ENCODE measurements at regions not wholly inside any gene's neighbourhood (a gene's known extent, or its start where the extent isn't known, plus 50 kb on each side); places are given as distances from the start of the nearest gene placed in this dataset.
"Not testable (repeated sequence)": the region's sequence is repeated elsewhere in the genome, so short reads cannot be mapped to it uniquely, and the experiment has no call there.

- TF ChIP-seq, protein P1, sequence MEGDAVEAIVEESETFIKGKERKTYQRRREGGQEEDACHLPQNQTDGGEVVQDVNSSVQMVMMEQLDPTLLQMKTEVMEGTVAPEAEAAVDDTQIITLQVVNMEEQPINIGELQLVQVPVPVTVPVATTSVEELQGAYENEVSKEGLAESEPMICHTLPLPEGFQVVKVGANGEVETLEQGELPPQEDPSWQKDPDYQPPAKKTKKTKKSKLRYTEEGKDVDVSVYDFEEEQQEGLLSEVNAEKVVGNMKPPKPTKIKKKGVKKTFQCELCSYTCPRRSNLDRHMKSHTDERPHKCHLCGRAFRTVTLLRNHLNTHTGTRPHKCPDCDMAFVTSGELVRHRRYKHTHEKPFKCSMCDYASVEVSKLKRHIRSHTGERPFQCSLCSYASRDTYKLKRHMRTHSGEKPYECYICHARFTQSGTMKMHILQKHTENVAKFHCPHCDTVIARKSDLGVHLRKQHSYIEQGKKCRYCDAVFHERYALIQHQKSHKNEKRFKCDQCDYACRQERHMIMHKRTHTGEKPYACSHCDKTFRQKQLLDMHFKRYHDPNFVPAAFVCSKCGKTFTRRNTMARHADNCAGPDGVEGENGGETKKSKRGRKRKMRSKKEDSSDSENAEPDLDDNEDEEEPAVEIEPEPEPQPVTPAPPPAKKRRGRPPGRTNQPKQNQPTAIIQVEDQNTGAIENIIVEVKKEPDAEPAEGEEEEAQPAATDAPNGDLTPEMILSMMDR (IDR thresholded peaks at IDR 0.05; ENCODE audit: extremely low read depth, insufficient read depth, missing control alignments), result no peak
- no peak for DNase-seq (ENCODE audit: low spot score)
- in situ Hi-C loops (cut with MboI; ENCODE audit: low pct_unique_long_range_greater_than_20kb, low sequenced_read_pairs, unreplicated experiment), result no loop called here
Measured at GRCh38 chr12:74264692-74265091, 272.9 kb upstream of the ATXN7L3B start.

- in situ Hi-C loops (cut with MboI; ENCODE audit: low pct_unique_long_range_greater_than_20kb, low sequenced_read_pairs, unreplicated experiment); DNase-seq (ENCODE audit: low spot score): not testable (repeated sequence)
Measured at GRCh38 chr12:74269355-74269754, 268.3 kb upstream of the ATXN7L3B start.

GRCh38 chr12:74280156-74280655 is 257.4 kb upstream of the ATXN7L3B start:
- TF ChIP-seq, protein P1 (IDR thresholded peaks at IDR 0.05; ENCODE audit: extremely low read depth, insufficient read depth, missing control alignments), result no peak
- in situ Hi-C loops (cut with MboI; ENCODE audit: low pct_unique_long_range_greater_than_20kb, low sequenced_read_pairs, unreplicated experiment), result no loop called here
- no peak for DNase-seq (ENCODE audit: low spot score)

DNA sequence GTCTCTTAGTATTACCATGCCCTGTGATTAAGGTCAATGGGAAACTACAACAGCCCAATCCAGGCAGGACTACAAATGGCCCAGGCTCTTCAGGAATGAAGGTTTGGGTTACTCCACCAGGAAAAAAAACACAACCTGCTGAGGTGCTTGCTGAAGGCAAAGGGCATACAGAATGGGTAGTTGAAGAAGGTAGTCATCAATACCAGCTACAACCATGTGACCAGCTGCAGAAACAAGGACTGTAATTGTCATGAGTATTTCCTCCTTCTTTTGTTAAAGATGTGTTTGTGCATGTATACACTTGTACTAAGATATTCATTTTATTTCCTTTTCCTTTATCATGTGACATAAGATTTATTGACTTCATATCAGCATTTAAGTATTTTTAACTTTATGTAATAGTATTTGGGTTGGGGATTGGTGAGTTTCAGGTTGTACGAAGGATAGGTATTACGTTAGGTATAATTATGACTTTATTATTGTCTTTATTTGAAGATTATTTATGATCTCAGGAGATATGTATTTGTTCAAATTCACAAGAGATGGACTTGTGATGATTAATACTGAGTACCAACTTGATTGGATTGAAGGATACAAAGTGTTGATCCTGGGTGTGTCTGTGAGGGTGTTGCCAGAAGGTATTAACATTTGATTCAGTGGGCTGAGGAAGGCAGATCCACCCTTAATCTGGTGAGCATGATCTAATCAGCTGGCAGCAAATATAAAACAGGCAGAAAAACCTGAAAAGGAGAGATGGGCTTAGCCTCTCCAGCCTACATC is 256.0 kb upstream of the ATXN7L3B start:
- DNase-seq (ENCODE audit: low spot score); in situ Hi-C loops (cut with MboI; ENCODE audit: low pct_unique_long_range_greater_than_20kb, low sequenced_read_pairs, unreplicated experiment): not testable (repeated sequence)

GRCh38 chr12:74283646-74284045 is 254.0 kb upstream of the ATXN7L3B start:
- in situ Hi-C loops (cut with MboI; ENCODE audit: low pct_unique_long_range_greater_than_20kb, low sequenced_read_pairs, unreplicated experiment), result no loop called here
- no peak for DNase-seq (ENCODE audit: low spot score)
- TF ChIP-seq, protein P1 (IDR thresholded peaks at IDR 0.05; ENCODE audit: extremely low read depth, insufficient read depth, missing control alignments), result no peak

- DNase-seq (ENCODE audit: low spot score), result no peak
- in situ Hi-C loops (cut with MboI; ENCODE audit: low pct_unique_long_range_greater_than_20kb, low sequenced_read_pairs, unreplicated experiment), result no loop called here
- TF ChIP-seq, protein P1 (IDR thresholded peaks at IDR 0.05; ENCODE audit: extremely low read depth, insufficient read depth, missing control alignments), result no peak
Measured at GRCh38 chr12:74285773-74286172, 251.9 kb upstream of the ATXN7L3B start.

DNA sequence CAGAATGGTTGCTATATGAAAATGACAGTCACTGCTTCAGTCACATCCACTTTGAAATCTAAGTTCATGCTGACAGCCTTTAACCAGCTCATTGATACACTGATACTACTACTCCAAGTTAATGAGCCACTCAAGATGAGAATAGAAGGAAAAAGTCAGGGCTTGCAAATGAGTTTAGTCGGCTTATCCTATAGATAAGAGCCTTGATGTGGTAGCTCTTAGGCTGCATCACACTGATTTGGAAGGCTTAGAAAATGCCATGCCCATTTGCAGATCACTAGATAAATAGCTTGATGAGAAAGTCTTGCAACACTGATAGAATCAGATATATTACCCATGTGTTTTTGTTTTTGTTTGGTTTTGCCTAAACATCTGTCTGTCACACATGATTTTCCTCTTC is 251.4 kb upstream of the ATXN7L3B start:
- in situ Hi-C loops (cut with MboI; ENCODE audit: low pct_unique_long_range_greater_than_20kb, low sequenced_read_pairs, unreplicated experiment), result no loop called here
- TF ChIP-seq, protein P1 (IDR thresholded peaks at IDR 0.05; ENCODE audit: extremely low read depth, insufficient read depth, missing control alignments), result no peak
- DNase-seq (ENCODE audit: low spot score), result no peak

Data from GM13977 (cell line).